ENCODE measurements at regions not wholly inside any gene's neighbourhood (a gene's known extent, or its start where the extent isn't known, plus 50 kb on each side); places are given as distances from the start of the nearest gene placed in this dataset.

GRCh38 chr1:36603461-36603860 lies 120.7 kb upstream of the CSF3R start:
- no peak for DNase-seq

DNA sequence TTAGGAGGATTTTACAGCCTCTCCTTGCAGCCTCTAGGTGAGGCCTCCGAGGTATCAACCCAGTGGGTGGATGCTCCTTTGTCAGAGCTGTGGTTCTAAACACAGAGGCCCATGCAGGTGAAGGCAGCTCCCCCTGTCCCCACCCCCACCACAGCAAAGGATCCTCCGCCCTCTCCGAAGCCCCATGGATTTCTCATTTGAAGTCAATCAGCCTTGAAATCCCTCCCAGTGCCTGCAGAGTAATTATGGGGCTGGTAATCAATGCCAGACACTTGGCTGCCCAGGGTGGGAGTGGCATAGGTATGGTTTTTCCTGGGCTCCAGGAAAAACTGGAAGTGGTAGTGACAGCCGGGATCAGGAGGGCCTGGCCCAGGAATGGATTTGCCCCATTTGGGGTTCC lies 119.5 kb upstream of the CSF3R start:
- DNase-seq = no peak

GRCh38 chr1:36599828-36600227 lies 117.1 kb upstream of the CSF3R start:
- DNase-seq = no peak

- DNase-seq = no peak
These were observed 114.8 kb upstream of the CSF3R start for GRCh38 chr1:36597514-36597913.

DNA sequence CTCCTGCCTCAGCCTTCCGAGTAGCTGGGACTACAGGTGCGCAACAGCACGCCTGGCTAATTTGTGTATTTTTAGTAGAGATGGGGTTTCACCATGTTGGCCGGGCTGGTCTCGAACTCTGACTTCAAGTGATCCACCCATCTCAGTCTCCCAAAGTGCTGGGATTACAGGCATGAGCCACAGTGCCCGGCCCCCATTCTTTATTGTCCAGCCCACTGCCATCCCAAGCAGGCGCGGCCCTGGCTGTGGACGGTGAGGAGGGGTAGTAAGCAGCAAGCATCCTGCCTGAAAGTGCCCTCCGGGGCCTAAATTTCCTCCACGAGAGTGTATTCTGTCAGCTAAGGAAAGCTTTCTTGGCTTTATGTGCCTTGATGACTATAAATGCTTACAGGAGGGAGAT lies 113.2 kb upstream of the CSF3R start:
- no peak for DNase-seq

- DNase-seq = no peak
These were observed 112.6 kb upstream of the CSF3R start for GRCh38 chr1:36595349-36595748.

GRCh38 chr1:36594023-36594422 lies 111.3 kb upstream of the CSF3R start:
- no peak for DNase-seq

- DNase-seq = no peak
These were observed 108.6 kb upstream of the CSF3R start for GRCh38 chr1:36591278-36591677.

GRCh38 chr1:36590771-36591170 lies 108.1 kb upstream of the CSF3R start:
- no peak for DNase-seq

DNA sequence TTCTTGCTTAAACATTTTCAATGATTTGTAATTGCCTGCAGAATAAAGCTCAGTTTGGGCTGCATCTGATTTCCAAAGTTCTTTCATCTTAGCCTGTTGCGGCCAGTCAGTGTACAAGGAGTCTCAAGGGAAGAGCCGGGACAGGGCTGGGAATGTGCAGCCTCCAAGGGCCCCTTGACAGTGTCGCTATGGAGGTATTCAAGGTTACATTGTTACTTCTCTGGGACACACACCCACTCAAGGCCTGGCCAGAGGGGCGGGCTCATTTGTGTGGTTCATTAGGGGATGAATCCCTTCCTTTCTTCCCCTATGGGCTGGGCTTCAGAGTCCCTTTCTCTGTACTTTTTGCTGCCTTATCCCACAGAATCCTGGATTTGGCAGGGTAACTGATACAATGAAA lies 107.6 kb upstream of the CSF3R start:
- no peak for DNase-seq

GRCh38 chr1:36588972-36589371 lies 106.3 kb upstream of the CSF3R start:
- DNase-seq = no peak

DNA sequence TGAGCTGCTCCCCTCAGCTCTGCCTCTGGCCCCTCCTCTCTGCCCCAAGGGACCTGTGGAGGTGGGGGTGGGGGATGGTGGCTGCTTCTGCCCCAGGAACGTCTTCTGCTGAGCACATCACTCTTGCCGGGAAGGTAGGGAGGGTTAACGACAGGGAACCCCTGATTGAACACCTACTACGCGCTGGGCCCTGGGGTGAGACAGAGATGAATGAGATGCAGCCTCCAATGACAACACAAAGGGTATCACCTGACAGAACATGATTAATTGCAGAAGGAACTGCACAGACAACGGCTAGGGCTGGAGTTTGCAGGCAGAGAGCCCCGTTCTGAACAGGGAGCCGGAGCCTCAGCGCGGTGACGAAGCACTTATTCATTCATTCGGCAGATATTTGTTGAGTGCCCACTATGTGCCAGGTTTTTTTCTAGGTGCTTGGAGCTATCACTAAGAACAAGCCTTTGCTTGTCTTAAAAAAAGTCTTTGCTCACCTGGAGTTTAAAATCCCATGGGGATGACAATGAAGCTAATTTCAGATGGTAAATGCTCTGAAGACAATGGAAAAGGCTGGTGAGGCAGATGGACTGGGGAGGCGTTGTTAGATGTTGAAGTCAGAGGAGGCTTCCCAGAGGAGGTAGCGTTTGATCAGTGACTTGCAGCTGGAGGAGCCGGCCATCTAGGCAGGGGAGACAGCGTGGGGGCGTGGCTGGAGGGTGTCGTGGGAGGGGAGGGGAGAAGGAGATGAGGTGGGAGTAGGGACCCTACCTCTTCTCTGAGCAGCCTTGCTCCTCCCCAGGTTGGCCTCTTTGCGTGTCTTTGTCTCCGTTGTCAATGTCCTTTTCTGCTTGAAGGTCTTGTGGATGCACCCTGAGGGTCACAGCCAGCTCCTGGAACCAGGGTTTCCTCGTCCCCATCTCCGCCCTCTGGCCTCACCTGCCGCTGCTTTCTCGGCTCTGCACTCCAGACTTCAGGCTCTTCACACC lies 103.1 kb upstream of the CSF3R start:
- DNase-seq = no peak

DNA sequence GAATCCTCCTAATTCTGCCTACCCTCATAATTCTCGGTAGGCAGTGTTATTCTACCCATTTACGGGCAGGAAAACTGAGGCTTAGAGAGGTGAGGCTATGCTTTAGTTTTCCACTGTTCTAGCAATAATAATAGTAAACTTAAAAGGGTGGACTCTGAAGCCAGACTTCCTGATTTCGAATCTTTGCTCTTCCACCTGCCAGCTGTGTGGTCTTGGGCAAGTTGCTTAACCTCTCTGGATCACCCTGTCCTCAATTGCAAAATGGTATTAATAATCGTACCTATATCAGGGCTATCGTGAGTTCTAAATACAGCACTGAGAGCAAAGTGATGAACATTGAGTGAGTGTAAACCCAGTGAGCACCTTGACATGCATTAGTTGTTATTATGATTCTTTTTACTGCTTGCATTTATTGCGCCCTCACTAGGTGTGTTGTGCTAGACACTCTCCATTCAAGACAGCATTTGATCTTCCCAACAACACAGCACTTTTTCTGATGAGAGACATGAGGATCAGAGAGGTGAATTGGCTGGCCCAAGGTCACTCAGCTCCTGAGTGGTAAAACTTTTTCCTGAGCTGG lies 102.3 kb upstream of the CSF3R start:
- no peak for DNase-seq

GRCh38 chr1:36583980-36584782 lies 101.5 kb upstream of the CSF3R start:
- DNase-seq = no peak

DNA sequence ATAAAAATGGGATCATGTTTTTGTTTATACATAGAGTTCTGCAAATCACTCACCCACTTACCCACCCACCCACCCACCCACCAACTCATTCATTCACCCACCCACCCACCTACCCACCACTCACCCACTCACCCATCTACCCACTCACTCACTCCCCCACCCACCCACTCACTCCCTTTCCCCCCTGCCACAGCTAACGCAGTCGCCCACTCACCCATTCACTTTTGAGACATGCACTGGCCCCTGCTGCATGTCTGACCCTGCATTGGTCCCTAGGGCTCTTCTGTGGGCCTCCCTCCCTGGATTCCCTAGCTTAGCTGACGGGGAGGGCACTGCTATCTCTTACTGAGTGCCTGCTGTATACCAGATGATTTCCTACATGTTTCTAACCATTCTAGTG lies 100.4 kb upstream of the CSF3R start:
- no peak for DNase-seq

DNA sequence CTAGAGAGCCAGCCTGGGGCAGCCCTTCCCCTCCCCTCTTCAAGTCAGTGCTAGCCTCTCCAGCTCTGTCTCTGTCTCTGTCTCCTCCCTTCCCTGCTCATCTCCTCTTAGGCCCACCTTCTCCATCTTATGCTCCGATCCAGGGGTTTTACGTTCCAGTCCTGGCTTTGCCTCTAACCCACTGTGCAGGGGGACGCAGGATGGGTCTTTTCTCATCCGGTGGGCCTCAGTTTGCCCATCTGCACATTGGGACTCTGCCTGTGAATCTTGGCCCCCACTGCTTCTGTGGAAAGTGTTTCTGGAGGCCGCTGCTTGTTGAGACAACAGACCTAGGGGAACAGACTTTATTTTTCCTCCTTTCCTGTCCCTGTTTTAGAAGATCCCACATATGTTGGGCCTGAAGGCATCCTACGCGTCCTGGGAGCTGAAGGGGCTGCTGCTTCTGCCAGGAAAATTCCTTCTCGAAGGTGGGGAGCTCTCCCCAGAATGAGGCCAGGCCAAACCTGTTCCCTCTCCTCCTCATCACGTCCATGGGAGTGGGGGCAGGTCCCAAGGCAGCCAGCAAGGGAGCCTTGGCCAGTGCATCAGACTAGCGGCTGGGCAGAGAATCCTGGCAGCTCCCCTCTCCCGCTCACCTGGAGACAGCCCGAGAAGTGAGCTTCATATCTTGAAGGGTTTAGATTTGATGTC lies 99.5 kb upstream of the CSF3R start:
- no peak for DNase-seq

DNA sequence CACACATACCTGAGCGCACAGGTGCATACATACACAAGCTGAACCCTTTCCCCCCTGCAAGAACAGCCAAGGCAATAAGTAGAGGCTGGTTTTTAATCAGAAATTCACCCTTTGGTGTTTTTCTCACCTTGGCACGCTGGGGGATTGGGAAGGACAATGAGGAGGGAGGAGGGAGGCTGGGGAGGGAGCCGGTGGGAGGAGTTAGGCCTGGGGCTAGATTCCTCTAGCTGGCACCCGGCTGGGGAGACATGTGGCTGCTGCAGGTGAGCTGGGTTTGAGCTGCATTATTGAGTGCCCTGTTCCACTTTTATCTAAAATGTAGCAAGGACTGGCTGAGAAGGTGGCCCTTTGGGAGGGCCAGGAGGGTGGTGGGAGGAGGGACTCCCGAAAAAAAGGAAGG lies 97.8 kb upstream of the CSF3R start:
- DNase-seq = no peak

DNA sequence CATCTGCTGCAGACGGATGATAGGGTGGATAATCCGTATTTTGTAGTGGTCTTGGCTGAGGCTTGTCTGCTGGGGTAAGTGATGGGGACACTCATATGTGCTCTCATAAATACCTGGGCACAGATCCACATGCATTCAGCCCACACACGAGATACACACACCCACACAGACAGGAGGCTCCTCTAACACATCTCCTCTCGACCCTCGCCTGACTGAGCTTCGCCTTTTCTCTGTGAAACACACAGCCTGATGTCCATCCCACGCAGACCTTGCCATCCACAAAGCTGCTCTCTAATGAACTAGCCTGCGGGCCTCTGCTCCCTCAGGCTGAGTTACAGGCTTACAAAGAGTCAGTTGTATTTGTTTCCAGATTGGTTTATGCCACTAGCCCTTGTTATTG lies 96.3 kb upstream of the CSF3R start:
- no peak for DNase-seq

- no peak for DNase-seq
These were observed 93.9 kb upstream of the CSF3R start for GRCh38 chr1:36576551-36577110.

GRCh38 chr1:36576118-36576517 lies 93.4 kb upstream of the CSF3R start:
- peak; percentile 81 for DNase-seq

GRCh38 chr1:36573445-36573844 lies 90.7 kb upstream of the CSF3R start:
- DNase-seq = no peak

GRCh38 chr1:36572906-36573305 lies 90.2 kb upstream of the CSF3R start:
- no peak for DNase-seq

Measured in stimulated activated CD8-positive, alpha-beta memory T cell treated with anti-CD3 and anti-CD28 coated beads, Interleukin-4, amount 100 ng/mL, for 48 hours (primary cell).